Ammon's horn (tissue), 1 donor: ENCODE measurements at regions not wholly inside any gene's neighbourhood (a gene's known extent, or its start where the extent isn't known, plus 50 kb on each side); places are given as distances from the start of the nearest gene placed in this dataset.
A peak's percentile ranks its signal among the peaks of the same experiment; 100 is the strongest.
"Not testable (repeated sequence)": the region's sequence is repeated elsewhere in the genome, so short reads cannot be mapped to it uniquely, and the experiment has no call there.

Experiments
- DNase-seq: peaks from one replicate; pipeline ENCODE4 v3.0.0-alpha.2; 2016; ENCODE audit warnings: low spot score

DNA sequence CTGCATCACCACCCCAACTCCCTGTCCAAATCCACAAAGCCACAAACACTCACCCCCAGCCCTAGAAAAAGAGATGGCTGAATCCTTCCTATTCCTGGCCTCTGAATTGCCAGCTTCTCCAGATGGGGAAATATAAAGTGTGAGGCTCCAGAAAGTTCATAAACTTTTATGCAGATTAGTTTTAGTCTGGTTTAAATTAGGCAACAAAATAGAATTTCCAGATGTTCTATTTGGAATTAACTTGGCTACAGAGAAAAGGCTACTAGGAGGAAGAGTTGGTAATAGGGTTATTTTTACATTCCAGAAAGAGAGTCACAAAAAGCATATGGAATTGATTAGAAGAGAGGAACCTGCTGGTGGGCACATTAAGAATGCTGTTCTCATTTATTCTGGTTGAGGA, 56.0 kb downstream of the EN1 start:
- DNase-seq = no peak

DNA sequence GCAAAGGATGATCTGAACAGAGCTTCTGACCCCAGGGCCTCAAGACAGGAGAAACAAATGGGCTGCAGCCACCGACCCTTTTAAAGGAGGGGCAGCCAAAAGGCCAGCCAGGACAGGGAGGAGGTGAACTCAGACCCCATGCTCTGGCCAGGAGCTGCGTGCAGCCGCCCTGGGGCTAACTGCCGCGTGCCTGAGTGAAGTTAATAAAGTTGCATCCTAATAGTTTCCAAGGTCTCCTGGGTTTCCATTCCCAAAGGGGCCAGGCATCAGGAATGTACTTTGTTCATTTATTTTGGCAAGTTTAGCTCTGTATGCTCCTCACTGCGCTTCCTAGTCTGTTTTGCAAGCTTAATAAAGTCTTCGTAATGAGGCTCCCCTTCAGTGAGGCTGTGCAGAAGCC, 60.7 kb downstream of the EN1 start:
- no peak for DNase-seq

DNA sequence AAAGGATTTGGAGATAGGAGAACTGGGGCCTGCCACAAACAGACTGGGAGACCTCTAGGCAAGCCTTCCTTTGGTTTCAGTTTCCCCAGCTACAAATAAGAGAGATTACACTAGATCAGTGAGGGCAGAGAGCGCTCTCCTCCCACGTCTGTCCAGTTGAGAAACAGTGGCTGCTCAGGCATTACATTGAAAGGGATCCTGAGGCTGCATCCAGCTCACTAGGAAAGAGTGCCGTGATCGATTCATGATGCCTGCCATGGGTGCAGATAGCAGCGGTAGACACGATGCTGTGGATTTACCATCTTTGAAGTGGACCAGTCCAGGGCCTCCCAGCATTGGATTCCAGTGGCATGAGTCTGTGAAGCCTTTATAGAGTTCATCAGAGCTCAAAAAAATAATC, 62.6 kb downstream of the EN1 start:
- DNase-seq = no peak

DNA sequence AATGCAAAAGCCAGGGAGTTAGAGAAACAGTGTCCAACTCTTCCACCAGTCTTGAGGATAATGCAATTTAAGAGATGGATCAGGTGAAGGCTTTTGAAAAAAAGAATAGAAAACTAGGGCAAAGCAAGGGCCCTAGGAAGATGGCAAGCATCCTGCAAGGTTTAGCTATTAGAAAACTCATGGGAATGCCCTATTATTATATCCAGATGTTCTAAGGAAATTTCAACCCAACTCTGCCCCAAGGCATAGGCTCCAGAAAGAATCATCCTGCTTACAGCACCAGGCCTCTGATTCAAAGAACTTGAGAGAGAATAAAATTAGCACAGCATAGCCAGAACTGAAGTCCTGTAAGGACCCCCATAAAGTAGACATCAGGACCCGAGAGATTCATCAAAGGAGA, 68.1 kb downstream of the EN1 start:
- DNase-seq = no peak

DNA sequence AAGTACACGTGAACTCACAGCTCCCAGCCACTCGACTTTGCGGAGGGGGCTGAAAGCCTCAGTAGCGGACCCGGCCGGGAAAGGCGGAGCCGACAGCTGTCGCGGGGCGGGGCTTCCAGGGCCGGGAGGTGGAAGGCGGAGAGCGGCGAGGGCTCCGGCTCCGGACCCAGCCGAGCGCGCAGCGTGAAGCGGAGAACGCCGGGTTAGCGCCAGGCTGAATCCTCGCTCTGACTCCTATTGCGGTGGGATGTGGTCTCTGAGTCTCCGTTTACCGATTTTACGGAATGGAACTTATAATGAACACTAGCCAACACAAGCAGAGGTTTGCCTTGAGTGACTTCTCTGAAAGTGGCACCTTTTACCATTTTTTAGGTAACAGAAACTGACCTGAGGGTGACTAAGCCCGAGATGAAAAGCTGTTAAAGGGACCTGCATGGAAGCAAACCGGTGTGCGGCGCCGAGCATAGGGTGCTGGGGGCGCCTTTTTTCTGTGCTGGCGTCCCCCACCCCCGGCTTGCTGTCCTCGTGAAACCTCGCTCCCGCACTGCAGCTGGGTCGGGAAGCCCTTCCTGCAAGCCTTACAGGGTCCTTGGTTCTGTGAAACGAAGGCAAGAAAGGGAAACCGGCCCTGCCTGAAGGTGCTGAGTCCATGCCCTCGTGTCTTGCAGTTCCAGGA, 72.9 kb downstream of the EN1 start:
- DNase-seq = peak; percentile 33

DNA sequence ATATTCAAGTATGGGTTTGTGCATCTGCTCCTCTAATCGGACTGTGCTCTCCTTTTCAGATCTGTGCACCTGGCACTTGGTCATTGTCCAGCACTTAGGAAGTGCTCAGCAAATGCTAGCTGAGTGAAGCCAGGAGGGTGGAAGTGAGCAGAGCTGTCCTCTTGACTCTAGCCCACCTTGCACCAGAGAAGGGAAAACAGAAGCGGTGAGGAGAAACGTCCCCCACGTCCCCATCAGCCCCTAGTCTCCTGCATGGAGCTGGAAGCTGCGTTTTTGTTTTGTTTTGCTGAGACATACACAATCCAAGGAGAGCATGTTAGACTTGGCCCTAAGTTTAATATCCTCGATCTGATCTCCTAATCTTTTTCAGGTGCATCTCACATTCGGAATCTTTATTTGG, 73.6 kb downstream of the EN1 start:
- DNase-seq = no peak

DNA sequence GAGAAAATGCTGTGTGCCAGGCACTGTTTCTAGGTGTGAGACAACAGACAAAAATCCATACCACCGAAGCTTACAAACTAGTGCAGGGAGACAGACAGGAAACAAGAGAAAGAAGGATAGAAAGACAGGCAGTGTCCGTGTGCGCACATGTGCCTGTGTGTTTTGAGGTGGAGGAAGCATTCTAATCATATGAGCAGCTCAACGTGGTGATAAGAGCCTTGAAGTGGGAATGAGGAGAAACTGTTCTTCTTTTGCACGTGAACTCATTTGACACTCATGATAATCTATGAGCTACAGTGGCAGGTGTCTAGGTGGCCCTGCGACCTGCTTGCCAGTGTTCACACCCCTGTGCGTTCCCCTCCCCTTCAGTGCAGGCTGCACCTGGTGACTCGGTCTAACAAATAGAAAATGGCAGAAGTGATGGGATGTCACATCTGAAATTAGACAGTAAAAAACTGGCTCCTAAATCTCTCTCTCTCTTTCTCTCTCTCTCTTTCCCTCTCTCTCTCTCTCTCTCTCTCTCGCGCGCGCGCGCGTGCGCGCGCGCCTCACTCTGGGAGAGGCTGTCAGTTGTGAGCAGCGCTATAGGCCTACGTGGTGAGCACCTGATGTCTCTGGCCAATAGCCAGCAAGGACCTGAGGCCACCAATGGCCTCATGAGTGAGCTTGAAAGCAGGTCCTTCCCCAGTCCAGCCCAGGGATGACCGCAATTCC, 74.8 kb downstream of the EN1 start:
- no peak for DNase-seq

DNA sequence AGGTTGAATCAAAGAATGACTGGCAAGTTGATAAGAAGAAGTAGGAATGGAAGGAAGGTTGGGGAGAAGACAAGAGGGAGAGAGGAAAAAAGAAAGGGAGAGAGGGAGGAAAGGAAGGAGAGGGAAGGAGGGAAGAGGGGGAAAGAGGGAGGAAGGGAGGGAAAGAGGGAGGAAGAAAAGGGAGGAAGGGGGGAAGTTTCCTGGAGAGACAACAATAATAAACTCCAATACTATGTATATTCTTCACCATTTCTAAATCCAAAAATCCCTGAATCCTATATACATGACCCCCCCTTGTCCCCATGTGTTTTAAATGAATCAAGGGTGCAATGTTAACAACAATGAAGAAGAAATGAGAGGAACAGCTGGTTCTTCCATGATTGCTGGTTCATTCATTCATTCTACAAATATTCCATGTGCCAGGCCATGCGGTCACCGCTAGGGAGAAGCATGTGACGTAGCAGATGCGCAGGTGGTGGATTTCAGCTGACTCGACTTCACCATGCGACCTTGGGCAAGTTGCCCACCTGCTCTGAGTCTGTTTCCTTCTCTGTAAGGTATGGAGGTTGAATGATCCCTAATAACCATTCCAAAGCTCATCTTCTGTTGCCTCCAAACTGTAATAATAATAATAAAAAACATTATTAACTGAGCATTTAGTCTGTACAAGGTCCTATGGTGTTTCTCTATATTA, 77.6 kb downstream of the EN1 start:
- no peak for DNase-seq

DNA sequence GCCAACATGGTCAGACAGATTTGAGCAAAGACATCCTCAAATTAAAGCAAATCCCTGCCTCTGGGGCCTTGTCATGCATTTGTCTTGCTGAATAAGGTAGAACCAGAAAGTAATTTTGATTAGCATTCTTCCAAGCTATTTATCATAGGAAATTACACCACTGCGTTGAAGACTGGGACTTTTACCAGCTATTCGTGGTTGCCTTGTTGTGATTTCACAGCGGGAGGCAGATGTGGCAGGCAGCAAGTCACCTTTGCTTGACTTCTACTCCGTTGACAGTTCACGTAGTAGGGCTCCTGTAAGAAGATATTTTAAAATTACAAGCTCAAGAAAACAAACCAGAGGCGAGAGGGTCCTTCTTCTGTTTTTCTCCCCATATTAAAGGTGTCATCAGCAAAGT, 80.6 kb downstream of the EN1 start:
- DNase-seq = no peak

DNA sequence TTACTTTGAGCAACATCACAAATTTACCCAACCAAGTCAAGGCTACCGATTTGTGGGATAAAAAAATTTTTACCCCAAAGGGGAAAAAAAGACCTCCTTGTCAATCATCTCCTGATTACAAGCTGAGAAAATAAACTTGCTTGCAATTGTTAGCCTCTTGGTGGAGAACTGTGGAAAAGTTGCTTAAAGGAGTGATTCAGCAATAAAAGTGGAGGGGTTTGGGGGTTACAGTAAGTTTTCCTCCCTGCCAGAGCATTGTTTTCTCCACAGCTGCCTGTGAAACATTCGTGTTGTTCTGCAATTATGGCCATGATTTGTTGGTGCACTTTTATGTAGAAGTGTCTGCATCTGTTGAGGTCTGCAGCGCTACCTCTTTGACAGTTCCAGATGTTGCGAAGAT, 82.6 kb downstream of the EN1 start:
- DNase-seq = no peak

DNA sequence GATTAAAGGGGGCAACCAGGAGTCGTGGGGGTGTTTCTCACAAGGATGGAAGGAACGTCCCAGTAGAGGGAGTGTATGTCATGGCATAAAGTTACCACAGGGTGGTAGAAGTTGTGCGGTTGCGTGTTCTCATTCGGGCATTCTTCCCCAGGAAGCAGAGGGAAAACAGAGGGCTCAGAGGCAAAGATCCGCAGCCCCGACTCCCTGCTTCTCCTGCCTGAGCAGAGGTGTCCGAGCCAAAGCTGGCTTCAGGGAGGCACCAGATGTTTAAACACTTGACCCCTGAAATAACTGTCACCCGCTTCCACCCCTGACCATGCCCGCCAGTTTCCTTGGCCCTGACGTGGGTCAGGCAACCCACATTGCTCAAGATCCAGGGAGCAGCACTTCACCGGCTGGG, 83.7 kb downstream of the EN1 start:
- no peak for DNase-seq

DNA sequence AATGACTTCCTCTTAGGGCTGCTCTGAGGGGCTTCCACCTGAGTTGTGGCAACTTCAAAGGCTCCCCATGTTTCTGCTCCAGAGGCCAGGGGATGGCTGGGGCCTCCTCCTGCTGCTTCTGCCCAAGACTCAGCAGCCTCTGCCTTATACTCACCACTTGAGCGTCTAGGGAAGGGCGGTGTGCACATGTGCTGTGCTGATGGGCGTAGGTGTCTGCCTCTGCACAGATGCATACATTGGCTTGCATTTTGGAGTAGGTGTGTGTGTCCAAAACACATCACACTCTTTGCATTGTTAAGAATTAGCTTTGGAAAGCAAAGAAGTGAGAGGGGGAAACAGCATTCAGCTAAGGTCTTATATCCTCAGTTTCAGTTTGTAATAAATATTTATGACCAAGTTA, 85.2 kb downstream of the EN1 start:
- no peak for DNase-seq

DNA sequence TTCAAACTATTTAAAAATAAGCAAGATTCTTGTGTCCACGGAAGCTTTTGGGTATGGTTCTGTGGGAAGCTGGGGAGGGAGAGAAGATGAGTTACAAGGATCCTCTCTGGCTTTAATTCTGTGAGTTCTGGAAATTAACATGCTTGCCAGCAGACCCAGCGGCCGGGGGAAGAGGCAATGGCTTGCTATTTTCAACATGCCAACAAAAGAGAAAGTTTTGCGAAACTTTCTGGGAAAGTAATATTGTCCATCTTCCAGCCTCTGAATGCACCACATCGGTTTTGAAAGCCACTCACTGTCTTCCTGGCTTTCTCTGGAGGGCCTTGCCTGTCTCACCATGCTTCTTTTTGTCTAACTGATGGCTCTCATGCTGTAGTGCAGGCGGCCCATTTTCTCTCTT, 85.7 kb downstream of the EN1 start:
- DNase-seq = no peak

DNA sequence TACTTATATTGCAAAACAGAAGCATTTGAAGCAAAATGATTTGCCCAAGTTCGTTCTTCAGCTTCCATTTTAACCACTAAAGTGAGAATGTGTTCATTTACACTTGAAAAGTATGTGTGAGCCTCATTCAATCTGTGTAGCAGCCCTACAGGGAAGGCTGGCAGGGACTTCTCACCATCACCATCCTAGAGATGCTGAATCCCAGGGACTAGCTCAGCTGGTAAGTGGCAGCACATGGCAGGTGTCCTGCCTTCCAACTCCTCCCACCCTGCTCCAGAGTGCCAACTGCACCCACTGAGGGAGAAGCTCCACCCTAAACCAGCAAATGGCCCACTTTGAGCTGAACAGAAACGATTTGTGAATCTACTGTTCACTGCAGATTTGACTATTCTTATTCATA, 91.5 kb downstream of the EN1 start:
- peak; percentile 68 for DNase-seq

DNA sequence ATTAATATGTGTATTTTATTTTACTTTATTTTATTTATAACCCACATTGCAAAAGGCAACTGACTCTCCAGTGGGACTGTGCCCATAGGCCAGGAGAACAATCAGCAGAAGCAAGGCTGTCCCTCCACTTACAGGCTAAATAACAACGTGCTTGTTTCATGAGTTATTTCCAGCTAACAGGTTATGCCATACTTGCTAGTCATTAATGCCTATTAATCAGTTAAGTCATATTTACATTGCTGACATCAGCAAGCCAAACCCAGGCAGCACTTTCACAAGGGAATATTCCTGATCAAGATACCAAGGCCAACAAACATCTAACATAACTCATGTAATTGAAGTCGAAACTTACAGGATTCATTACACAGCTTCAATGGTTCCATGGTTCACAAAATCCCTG, 92.1 kb downstream of the EN1 start:
- no peak for DNase-seq

DNA sequence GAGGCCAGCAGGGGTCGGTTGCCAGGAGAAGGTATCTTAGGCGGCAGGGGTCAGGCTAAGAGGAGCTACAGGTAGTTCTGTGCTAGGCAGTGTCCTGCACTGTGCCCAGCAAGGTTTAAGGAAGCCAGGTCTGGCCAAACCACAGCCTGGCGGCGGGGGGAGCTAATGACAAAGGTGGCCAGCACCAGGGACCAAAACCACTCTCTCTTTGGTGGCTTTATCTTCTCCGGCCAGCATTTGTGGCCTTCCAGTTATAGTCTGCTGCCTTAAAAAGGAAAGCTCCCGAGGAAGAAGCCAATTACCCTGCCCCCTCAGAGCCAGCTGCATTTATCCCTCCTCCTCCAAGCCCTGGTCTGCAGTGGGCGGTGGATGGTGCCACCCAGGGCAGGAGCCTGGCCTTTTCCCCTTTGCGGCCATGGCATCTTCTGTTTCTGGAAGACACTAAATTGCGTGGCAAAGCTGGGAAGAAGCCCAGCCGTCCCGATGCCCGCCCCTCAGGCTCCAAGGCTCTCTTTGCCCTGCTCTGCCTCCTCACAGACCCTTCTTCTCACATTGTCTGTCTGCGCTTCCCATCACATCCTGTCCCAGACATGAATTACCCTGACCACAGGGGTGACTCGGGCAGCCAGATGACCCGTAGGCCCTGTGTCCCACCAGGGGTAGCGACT, 94.6 kb downstream of the EN1 start:
- DNase-seq = no peak

DNA sequence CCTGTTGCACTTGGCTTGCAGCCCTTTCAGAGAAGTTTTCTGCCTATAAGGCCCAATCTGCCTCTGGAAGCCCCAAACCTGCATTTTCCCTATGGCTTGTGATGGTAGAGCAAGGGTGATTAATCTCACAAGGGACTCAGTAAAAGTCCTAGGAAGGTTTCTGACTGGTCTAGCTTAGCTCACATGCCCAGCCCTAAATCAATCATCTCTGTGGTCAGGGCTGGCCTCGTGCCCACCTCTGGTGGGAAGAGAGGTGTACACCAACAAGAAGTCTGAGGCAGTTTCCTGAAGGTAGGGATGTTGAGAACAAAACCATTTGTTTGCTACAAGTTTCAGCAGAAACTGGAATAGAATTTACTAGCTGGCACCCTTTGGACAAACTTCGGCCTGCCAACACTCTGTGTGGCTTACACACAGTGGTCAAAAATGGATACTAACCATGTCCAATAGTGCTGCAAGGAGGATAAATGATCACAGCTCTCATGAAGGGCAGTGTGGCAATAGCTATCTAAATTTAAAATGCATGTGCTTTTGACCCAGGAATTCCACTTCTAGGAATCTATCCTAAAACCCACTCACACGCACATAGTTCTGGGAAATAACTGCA, 96.4 kb downstream of the EN1 start:
- no peak for DNase-seq

DNA sequence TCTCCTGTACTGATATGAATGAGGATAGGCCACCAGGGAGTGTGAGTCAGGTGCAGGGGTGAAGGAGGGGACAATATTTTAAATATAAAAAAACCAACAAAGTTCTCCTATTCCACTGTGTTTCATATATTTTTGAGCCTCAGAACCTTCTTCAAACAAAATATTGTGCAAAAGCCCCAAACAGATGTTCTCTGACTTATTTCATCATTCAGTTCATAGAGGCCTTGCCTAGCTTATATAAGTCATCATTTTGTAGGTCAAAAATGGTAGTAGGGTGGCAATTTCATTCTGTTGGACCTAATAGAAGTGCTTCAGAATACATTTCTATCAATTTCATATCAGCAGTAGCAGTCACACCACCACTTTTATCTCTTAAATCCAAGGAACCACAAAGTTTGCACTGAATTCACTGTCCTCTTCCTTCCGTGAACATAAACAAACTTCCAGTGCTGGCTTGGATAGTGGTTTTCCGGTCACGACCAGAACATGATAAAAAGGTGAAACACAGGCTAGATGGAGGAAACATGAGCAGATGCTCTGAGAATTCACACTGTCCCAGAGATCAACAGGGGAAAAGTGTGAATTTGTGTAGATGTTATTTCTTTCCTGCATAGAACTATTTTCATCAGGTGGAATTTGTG, 99.1 kb downstream of the EN1 start:
- no peak for DNase-seq

DNA sequence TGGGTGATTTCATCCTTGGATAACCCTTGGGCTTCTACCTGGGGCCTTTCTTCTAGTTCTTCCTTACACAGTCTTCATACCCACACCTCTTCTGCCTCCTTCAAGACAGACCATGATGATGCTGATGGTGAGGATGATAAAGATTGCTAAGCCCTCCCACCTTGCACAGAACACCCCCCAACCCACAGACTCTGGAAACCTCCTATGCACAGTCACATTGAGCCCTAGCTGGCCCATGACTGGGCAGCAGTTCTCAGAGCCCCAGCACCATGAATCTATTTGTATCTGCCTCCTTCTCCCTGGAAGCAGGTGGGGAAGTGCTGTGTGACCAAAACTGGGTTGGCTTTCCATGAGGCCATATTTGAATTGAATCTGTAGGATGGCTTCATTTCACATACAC, 99.8 kb downstream of the EN1 start:
- DNase-seq = no peak

DNA sequence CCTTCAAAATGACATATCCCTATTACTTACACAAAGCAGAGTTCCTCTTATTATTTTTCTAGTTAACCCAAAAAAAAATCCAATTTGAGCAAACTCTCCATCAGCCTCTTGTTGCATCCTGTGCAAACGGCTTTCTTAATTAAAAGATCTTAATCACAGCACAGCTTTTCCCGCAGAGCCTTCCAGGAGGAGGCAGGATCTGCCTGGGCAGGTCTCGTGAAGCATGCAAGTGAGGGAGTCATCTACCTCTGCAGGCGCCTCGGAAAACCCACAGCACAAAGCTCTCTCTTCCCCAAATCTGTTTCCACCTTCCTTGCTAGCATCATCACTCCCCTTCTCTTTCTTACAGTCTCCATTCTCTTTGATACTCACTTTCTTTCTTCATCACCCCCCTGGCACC, 100.4 kb downstream of the EN1 start:
- no peak for DNase-seq

DNA sequence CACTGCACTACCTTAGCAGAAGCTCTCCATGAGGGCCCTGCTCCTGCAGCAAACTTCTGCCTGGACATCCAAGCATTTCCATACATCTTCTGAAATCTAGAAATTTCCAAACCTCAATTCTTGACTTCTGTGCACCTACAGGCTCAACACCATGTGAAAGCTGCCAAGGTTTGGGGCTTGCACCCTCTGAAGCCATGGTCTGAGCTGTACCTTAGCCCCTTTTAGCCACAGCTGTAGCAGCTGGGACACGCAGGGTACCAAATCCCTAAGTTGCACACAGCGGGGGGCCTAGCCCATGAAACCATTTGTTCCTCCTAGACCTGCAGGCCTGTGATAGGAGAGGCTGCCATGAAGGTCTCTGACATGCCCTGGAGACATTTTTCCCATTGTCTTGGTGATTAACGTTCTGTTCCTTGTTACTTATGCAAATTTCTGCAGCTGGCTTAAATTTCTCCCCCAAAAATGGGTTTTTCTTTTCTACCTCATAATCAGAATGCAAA, 102.7 kb downstream of the EN1 start:
- not testable (repeated sequence) for DNase-seq
